ENCODE measurements at regions not wholly inside any gene's neighbourhood (a gene's known extent, or its start where the extent isn't known, plus 50 kb on each side); places are given as distances from the start of the nearest gene placed in this dataset.

GRCh38 chr7:153638821-153639435, 413.3 kb upstream of the DPP6 start:
- Histone ChIP-seq H3K27me3 (no peaks in the 10 kb centered on the region), H3K9me3 (peaks cover 0 to 1% (median 0%) of the 10 kb centered on the region in 4 donors), H3K4me1 (no peaks in the 10 kb centered on the region), H3K27ac (no peak overlapping the region), H3K36me3 (no peaks in the 10 kb centered on the region), H3K4me3 (no peak overlapping the region)
- no peak for TF ChIP-seq POLR2A (IDR thresholded peaks at IDR 0.05)
- TF ChIP-seq CTCF (IDR thresholded peaks at IDR 0.05): no peak
- no peak for DNase-seq

GRCh38 chr7:153640586-153640985, 411.6 kb upstream of the DPP6 start:
- Histone ChIP-seq H3K36me3 (no peaks in the 10 kb centered on the region), H3K4me1 (no peaks in the 10 kb centered on the region), H3K9me3 (peaks cover 0 to 6% (median 0%) of the 10 kb centered on the region in 4 donors), H3K27ac (no peak overlapping the region), H3K27me3 (no peaks in the 10 kb centered on the region), H3K4me3 (no peak overlapping the region)
- no peak for DNase-seq
- TF ChIP-seq CTCF (IDR thresholded peaks at IDR 0.05): no peak
- no peak for TF ChIP-seq POLR2A (IDR thresholded peaks at IDR 0.05)

GRCh38 chr7:153641199-153641598, 411.0 kb upstream of the DPP6 start:
- H3K27ac ChIP-seq: no peak overlapping the region
- H3K36me3 ChIP-seq: no peaks in the 10 kb centered on the region
- no peak overlapping the region for H3K4me3 ChIP-seq
- no peak for DNase-seq
- no peaks in the 10 kb centered on the region for H3K27me3 ChIP-seq
- H3K9me3 ChIP-seq: peaks cover 0 to 6% (median 0%) of the 10 kb centered on the region in 4 donors
- no peak for TF ChIP-seq CTCF (IDR thresholded peaks at IDR 0.05)
- no peak for TF ChIP-seq POLR2A (IDR thresholded peaks at IDR 0.05)
- no peaks in the 10 kb centered on the region for H3K4me1 ChIP-seq

GRCh38 chr7:153642989-153643388, 409.2 kb upstream of the DPP6 start:
- no peak for TF ChIP-seq CTCF (IDR thresholded peaks at IDR 0.05)
- no peak for TF ChIP-seq POLR2A (IDR thresholded peaks at IDR 0.05)
- H3K9me3 ChIP-seq: peaks cover 0 to 6% (median 0%) of the 10 kb centered on the region in 4 donors

GRCh38 chr7:153657182-153657800, 394.9 kb upstream of the DPP6 start:
- Histone ChIP-seq H3K27ac (no peak overlapping the region), H3K36me3 (no peaks in the 10 kb centered on the region), H3K4me1 (no peaks in the 10 kb centered on the region), H3K27me3 (no peaks in the 10 kb centered on the region), H3K4me3 (no peak overlapping the region), H3K9me3 (no peaks in the 10 kb centered on the region)
- TF ChIP-seq POLR2A (IDR thresholded peaks at IDR 0.05): no peak
- no peak for TF ChIP-seq CTCF (IDR thresholded peaks at IDR 0.05)
- DNase-seq: no peak

More at GRCh38 chr7:153642989-153643388, 409.2 kb upstream of the DPP6 start:
- Histone ChIP-seq H3K4me1 (no peaks in the 10 kb centered on the region), H3K27me3 (no peaks in the 10 kb centered on the region), H3K36me3 (no peaks in the 10 kb centered on the region), H3K27ac (no peak overlapping the region), H3K4me3 (no peak overlapping the region)
- no peak for DNase-seq

Measured in Peyer's patch (tissue), 4 donors.